GM18868 (cell line): ENCODE measurements at regions not wholly inside any gene's neighbourhood (a gene's known extent, or its start where the extent isn't known, plus 50 kb on each side); places are given as distances from the start of the nearest gene placed in this dataset.

Experiments
- ATAC-seq: cut with Tn5 transposase; IDR thresholded peaks from one replicate; pipeline ENCODE4 v1.9.1; 2021; ENCODE audit warnings: mild to moderate bottlenecking, moderate library complexity; ENCODE audit not compliant: unreplicated experiment

DNA sequence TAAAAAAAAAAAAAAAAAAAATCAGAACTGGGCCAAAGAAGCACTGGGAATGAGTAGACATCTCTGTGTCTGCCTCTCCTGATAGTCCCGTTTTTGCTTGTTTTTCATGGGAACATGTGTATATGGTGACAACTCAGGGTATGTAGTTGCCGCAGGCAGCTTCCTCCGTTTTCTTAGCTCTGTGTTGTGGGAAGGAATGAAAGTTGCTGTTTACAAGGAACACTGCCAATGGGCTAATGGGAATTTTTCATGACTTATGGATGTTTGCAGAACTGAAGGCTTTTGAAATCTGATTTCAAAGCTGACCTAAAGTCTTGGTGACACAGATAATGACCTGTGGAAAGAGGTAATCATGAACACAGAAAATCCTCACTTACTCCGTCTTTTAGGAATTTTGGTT, 146.4 kb upstream of the BTG1 start:
- no peak for ATAC-seq

DNA sequence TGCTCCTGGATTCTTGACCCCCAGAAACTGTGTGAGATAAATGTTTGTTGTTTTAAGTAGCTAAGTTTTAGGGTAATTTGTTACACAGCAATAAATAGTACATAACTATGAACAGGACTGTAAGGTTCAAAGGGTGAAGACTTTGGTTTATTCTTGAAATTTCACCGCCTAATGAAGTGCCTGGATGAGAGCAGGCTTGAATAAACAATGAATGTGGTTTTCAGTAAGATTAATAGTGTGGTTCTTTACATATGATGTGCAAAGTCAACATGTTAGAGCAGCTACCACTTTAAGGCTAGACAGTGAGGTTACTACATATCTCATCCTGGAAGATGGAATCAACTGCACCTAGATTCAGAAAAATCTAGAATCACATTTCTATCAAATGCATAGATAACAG, 145.2 kb upstream of the BTG1 start:
- no peak for ATAC-seq

DNA sequence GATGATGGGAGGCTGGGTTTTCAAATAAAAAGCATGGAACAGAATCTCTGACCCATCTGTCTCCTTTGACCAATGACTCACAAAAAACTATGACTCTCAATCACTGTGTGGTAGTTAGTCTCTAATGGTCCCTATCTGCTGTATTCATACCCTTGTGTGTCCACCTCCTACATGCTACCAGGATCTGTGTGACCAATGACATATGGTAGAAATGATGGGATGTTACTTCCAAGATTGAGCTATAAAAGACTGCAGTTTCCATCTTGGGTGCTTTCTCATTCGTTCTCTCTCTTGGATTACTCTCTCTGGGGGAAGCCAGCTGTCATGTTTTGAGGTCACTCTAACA, 144.7 kb upstream of the BTG1 start:
- no peak for ATAC-seq

DNA sequence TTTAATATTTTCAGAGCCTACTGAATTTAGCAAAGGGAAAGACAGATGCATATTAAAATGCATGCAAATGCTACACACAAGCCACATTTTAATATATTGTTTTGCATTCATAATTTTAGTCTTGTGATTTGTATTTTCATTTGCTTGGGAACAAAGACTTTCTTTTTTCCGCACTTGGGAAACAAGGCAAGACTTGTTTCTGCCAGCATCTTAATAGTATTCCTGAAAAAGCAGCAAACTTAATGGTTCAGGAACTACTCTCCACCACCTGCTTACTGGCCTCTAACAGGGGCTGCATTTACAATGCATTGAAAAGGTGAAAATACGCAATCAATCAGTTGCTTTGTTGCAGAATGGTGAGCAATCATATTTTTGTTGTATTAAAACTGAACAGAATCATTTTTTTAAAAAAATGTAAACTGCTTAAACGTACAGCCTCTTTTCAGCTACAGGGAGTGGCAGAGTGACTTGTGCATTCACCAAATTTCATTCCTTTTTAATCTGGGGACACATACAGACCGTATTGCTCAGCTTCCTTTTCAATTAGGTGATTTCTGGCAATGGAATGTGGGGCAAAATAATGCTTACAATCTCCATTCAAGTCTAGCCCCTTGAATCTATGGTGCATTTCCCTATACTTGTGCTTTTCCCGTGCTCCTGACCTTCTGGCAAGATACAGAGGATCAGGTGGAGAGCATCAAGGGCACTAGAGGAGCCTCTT, 144.1 kb upstream of the BTG1 start:
- no peak for ATAC-seq

DNA sequence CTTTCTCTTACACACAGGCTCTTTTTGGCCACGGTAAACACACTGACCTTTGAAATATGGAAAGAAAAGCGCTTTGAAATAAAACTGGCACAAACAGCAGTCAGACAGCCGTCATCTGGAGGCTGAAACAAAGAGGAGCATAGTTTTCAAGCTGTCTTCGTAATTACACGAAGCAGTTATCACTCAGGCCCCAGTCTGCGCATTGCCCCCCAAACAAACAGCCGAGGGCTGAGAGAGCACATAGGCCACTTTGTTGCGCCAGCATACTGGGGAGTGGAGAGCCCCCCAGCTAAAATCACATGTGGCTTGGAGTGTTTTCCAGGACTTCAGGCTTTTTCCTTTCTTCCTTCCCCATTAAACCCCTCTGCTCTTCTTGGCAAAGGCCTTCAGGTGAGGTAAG, 142.9 kb upstream of the BTG1 start:
- no peak for ATAC-seq

DNA sequence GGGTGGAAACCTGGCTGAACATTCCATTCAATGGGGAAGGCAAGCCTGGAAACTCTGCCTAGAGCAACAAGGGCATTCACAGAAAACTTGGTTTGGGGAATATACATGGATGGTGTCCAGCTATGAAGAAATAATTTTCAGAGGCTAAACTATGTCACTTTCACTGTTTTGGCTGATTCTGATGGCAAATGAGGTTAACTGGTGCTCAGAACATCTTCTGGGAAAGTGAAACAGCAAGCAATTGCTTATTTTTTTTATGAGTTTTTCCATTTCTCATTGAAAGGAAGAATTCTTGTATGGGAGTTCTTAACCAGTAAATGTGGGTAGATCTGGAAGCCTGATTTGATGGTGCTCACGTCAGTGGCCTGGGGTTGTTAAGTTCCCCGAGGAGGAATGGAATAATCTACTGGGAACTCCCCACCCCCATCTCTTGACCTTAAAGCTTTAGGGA, 132.8 kb upstream of the BTG1 start:
- no peak for ATAC-seq

DNA sequence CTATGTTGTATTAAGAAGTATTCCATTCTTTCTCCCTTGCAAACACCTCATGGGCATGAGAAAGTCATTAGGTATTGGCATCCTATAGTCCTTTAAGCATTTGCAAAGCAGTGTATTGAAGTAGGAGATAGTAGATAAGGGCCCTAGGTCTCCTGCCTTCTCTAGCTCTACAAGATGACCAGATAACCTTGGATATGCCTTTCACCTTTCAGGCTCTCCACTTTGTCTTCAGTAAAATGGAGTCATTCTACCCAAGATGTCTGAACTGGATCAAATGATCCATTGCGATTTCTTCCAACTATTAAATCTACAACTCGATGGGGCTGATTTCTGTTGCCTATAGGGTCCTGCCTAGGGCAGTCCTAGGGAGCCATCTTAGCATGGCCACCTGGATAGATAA, 132.1 kb upstream of the BTG1 start:
- ATAC-seq = no peak

DNA sequence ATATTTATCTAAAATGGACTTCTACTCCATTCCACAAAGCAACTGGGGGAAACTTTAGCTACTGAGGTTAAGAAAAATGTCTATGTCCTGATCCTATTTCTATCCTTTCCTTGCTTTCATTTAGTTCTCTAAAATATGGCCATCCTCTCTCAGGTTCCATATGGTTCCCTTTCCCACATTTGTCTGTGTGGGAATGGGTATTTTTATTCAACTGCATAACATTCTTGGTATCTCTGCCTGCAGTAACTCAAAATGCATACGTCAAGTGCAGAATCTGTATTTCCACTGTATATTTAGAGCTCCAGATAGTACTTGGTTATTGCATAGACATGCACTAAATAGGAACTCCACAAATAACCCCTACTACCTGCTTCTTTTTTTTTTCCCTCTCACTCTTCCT, 130.6 kb upstream of the BTG1 start:
- ATAC-seq = no peak

DNA sequence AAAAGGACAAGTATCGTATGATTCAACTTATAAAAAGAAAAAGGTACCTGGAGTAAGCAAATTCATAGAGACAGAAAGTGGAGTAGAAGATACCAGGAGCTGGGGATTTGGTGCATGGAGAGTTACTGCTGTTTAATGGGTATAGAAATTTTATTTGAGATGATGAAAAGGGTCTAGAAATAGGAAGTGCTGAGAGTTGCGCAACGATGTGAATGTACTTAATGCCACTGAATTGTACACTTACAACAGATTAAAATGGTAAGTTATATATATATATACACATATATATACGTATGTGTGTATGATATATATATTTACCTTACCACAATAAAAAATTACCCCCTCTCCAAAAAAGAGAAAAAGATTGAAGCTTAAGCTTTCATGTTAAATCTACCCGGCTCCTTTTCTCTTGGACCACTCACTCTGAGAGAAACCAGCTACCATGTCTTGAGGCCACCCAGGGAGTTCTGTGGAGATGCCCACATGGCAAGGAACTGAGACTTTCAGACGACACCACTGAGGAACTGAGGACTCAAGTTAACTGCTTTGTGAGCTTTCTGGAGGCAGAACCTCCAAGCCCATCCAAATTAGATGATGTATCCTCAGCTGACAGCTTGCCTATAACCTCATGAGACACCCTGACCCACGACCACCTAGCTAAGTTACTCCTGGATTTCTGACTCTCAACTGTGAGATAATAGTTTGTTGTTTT, 130.0 kb upstream of the BTG1 start:
- no peak for ATAC-seq

DNA sequence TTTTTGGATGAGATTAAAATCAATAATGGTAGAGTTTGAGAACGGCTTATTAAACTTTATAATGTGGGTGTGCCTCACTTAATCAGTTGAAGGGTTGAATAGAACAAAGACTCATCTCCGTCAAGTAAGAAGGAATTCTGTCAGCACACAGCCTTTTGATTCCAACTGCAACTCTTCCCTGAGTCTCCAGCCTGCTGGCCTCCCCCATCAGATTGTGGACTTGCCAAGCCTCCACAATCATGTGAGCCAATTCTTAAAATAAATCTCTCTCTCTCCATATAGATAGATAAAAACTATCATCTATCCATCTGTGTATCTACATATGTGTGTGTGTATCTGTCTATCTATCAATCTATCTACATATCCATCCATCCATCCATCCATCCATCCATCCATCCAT, 127.4 kb upstream of the BTG1 start:
- no peak for ATAC-seq

DNA sequence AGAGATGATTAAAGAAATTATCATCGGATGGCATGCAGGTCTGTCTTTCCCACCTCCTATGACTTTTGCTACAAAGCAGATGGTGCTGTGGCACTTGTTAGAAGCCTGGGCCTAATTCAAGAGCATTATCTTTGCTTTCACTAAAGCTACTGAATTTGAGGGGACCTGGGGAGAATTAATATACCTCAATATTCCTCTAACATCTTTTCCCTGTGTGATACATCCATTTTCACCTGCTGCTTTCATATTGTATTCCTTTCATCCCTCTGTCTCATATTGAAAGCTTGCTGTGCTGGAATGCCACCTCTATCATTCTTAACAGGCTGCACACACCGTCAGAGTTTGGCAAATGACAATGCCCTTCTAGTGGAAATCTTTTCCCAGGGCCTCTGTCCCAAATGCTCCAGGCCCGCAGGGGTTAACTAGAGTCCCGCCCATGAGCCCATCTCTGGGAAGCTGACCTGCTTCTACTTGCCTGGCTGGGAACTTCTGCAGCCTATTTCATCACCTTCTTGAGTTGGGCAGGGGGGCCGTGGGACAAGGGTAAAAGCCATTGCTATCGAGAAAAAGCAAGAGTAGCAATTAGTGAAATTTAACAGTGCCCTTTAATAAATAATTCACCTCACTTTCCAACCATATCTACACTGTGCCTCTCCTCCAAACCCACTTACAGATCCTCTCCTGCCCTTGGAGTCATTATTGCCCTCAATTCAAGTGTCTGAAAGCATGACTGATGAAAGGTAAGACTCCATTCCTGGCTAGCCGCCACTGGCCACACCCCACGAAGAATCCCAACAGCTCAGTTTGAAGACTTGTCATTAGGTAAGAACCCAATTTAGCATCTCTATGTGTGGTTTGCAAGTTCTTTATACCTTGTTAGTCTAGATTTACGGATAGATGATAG, 126.7 kb upstream of the BTG1 start:
- no peak for ATAC-seq

DNA sequence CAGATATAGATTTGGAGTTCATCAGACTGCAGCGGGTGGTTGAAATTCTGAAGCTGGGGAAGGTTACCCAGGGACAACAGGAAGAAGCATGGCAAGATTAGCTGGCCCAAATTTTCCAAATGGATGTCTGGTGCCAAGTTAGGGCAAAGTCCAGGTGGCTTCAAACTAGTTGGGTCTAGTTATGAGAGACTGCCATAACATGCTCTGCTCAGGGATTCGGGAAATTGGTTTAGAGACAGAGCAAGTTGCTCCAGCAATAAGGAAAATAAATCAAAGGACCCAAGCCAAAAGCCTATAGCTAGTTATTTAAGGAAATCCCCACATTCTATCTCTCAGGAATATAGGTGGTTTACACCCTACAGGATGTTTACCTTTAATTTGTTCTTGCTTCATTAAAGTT, 125.7 kb upstream of the BTG1 start:
- ATAC-seq = no peak

DNA sequence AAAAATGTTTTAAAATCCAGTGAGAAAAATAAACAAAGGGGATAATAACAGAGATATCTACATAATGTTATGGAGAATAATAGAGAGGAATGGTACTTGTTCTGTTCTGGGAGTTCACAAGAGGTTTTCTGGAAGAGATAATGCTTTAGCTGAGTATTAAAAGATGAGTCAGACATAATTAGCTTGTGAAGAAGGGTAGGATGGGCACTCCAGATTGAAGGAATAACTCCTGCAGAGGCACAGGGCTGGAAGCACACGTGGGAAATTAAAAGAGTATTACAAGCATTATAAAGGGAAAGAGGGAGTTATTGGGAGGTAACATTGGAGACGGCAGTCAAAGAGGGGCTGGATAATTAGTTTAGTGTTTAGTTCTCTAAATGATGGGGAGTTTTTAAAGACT, 124.9 kb upstream of the BTG1 start:
- ATAC-seq = no peak

DNA sequence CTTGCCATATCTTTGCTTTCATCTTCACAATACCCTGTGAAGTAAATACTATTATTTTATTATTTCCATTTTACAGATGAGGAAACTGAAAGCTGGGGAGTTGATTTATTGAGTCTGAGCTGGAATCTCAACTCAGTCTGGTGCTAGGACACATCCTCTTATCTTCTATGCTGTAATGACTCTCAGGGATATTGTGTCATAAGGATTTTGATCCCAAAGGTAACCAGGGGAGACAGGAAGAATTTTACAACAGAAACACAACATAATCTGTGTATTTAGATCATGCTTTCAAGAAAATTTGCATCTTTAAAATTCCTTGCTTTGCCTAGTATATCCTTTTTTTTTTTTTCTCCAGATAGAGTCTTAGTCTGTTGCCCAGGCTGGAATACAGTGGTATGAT, 123.3 kb upstream of the BTG1 start:
- ATAC-seq = no peak

DNA sequence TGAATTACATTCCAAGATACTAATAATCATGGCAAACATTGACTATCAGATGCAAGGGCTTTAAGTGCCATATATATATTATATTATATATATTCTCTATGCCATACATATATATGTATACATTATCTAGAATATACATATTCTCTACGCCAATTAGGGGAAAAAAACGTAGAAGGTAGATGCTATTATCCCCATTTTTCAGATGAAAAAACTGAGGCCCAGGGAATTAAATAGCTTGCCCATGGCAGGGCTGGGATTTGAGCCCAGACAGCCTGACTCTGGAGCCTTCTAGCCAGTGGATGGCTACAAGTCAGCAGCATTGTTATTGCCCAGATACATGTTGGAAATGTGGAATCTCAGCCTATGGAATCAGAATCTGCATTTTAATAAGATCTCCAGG, 116.0 kb upstream of the BTG1 start:
- ATAC-seq = no peak

DNA sequence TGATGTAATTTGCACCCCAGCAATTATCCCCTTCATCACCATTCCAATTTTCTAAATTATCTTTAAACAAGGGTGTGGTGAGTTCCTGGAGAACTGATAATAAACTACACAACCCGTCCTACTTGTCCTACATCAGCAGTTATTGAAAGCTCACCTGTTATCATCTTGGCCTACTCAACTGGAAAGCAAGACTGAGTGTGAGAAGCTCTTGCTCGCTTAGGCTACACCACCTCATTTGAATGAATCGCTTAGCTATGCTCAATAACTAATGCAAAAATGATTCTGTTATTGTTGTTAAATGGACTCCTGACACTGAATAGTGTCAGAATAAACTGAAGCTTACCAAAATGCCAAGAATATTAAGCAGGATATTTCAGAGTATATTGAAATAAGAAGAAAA, 115.4 kb upstream of the BTG1 start:
- ATAC-seq = no peak

DNA sequence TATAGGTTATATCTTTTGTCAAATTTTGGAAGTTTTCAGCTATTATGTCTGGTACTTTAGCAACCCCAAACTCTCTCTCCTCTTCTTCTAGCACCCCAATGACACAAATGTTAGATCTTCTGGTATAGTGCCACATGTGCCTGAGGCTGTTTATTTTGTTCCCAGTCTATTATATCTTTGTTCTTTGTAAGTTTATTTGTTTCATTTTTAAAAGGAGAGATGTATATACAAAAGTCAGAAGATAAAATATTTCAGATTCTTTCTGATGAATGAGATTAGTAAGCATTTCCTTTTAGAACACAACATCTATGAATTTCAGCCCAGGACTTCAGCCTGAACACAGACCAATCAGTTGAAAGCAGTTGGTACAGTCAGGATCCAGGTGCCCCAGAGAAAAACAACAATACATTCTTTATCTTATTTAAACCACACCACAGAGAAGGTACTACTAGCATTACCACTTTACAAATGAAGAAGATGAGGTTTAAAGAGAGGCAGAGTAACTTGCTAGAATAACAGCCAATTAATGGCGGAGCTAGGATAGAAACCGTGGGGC, 114.1 kb upstream of the BTG1 start:
- ATAC-seq = no peak

DNA sequence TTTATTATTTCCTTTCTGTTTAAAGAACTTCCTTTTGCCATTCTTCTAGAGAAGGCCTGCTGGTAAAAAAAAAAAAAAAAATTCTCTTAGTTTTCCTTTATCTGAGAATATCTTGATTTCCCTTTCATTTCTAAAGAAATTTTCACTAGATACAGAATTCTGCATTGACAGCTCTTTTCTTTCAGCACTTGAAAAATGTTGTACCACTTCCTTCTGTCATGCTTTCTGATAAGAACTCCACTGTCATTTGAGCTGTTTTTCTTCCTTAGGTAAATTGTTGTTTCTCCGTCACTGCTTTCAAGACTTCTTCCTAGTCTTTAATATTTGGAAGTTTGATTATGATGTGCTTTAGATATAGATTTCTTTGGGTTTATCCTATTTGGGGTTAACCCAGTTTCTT, 113.6 kb upstream of the BTG1 start:
- ATAC-seq = no peak

DNA sequence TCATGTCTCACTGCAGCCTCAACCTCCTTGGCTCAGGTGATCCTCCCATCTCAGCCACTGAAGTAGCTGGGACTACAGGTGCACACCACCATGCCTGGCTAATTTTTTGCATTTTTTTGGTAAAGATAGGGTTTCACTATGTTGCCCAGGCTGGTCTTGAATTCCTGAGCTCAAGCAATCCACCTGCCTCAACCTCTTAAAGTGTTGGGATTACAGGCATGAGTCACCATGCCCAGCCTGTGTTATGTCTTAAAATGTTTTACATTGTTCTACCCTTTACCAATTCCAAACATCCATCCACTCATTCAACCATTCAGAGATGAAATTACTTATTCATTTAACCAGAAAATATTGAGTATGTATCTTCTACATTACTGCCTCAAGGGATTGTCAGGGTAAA, 111.6 kb upstream of the BTG1 start:
- no peak for ATAC-seq

DNA sequence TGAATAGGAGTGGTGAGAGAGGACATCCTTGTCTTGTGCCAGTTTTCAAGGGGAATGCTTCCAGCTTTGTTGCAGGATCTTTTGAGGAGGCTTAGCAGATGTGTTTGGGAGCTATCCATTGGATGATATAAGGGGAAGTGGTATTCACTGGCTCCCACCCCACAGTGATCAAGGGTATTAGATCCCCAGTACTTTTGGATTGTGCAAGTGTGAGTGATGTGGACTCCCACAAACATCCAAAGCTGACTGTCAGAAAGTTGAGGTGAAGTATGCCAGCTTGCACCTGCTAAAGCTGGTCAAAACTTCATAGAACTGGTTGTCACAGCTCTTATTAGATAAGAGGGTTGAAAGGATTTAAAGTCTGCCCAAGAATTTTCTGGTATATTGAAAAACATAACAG, 110.1 kb upstream of the BTG1 start:
- no peak for ATAC-seq

DNA sequence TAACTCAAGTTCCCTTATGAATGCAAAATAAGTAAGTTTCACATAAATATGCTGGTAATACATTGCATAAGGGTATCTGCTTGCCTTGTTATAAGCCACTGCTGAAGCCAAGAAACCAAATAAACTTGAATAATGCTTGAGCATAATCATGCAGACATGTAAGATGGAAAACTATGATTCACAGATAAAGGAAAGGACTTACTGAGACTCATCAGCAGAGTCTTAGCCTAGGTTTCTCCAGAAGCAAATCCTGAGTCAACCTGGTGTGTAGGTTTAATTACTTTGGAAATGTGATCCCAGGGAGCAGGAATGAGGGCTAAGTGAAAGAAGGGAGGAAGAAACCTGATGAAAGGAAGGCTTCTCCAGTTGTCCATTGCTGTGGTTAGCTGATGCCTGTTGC, 107.7 kb upstream of the BTG1 start:
- no peak for ATAC-seq

DNA sequence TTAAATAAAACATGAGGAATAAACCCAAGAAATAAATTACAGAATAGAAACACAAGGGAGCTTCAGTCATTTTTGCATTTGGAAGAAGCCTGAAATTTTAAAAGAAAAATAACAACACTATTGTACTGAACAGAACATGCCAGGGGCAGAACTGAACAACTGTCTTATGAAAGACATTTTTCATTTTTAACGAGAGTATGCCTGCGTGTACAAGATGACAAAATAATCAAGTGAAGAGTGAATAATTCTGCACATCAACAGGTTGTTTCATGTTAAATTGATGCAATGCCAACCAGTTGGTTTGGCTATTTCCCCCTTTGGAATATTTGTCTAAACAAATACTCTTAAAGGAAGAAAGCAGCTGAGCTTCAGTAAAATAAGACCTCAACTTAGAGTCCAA, 103.3 kb upstream of the BTG1 start:
- ATAC-seq = no peak
